ENCODE measurements at regions not wholly inside any gene's neighbourhood (a gene's known extent, or its start where the extent isn't known, plus 50 kb on each side); places are given as distances from the start of the nearest gene placed in this dataset.

DNA sequence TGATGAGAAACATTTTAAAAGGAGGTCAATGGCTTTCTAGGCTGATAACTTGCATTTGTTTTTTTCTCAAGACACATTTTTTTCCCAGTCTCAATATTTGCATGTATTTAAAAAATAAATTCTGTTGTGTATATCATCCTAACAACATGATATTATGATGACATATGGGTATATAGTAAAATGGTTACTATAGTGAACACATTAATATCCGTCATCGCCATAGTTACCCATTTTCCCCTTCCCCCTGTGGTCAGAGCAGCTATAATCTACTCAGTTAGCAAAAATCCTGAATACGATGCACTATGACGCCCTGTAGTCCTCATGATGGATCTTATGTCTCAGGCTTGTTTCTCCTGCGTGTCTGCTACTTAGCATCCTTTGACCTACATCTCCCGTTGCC lies 60.9 kb upstream of the ZPBP start:
- TF ChIP-seq, protein P1, sequence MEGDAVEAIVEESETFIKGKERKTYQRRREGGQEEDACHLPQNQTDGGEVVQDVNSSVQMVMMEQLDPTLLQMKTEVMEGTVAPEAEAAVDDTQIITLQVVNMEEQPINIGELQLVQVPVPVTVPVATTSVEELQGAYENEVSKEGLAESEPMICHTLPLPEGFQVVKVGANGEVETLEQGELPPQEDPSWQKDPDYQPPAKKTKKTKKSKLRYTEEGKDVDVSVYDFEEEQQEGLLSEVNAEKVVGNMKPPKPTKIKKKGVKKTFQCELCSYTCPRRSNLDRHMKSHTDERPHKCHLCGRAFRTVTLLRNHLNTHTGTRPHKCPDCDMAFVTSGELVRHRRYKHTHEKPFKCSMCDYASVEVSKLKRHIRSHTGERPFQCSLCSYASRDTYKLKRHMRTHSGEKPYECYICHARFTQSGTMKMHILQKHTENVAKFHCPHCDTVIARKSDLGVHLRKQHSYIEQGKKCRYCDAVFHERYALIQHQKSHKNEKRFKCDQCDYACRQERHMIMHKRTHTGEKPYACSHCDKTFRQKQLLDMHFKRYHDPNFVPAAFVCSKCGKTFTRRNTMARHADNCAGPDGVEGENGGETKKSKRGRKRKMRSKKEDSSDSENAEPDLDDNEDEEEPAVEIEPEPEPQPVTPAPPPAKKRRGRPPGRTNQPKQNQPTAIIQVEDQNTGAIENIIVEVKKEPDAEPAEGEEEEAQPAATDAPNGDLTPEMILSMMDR (IDR thresholded peaks at IDR 0.05 in 4 of 5, conservative IDR thresholded peaks at IDR 0.05 in 1 of 5), result no peak
- no peak for TF ChIP-seq POLR2A (IDR thresholded peaks at IDR 0.05)
